Activated CD4-positive, alpha-beta T cell treated with anti-CD3 and anti-CD28 coated beads for 4 hours (primary cell): ENCODE measurements at regions not wholly inside any gene's neighbourhood (a gene's known extent, or its start where the extent isn't known, plus 50 kb on each side); places are given as distances from the start of the nearest gene placed in this dataset.

ENCODE experiments used
- DNase-seq, 2 donors: peaks; one replicate each; pipeline ENCODE4 v3.0.0-alpha.2; 2020

GRCh38 chr2:144593803-144594202 lies 73.9 kb upstream of the ZEB2 start:
- DNase-seq: no peak

GRCh38 chr2:144592500-144593256 lies 72.8 kb upstream of the ZEB2 start:
- DNase-seq: no peak

- no peak for DNase-seq
Observed at GRCh38 chr2:144587306-144587705, 67.4 kb upstream of the ZEB2 start.

GRCh38 chr2:144586476-144586875 lies 66.6 kb upstream of the ZEB2 start:
- DNase-seq: no peak

DNA sequence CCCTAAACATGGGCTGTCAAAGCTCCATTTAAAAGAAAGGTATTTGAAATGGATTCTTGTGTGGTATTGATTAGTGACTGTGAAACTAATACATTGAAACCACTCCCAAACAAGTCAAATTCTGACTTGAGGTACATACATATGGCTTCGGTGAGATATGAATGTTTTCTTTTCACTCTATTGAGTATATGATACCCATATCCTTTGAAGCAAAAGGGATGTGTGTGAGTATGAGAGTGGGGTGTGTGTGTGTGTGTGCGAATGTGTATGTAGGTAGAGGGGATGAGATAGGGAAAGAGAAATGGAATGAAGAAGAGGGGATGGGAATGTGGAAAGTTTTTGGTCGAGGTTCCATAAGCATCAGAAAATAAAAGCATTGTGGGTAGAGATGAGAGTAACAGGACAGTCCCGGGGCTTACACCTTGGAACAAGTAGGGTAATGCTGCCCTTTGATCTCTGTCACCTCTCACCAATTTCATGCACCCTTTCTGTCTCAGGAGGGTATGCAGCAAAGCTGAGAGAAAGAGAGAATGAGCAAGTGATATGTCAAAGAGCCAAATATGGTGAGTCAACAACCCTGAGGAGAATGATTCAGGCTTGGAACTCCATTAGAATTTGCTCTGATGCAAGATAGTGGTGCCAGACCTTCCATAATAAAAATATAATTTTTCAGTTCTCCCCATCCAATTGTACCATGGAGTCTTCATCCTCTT lies 64.0 kb upstream of the ZEB2 start:
- no peak for DNase-seq

DNA sequence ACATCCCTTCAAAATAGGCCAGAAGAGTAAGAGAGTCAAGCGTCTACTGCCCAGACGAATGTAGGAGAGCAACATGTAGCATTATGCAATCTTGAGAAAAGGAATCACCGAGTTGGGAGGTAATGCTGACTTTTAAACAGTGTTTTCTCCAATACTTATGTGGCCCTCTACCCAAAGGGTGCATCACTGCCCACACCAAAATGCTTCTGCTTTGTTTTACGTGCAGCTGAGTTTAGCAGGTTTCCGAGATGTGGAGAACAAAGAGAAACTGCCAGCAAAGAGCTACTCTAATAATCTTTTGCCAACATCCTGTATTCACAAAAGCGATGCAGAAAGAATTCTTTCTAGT lies 63.4 kb upstream of the ZEB2 start:
- DNase-seq: no peak

DNA sequence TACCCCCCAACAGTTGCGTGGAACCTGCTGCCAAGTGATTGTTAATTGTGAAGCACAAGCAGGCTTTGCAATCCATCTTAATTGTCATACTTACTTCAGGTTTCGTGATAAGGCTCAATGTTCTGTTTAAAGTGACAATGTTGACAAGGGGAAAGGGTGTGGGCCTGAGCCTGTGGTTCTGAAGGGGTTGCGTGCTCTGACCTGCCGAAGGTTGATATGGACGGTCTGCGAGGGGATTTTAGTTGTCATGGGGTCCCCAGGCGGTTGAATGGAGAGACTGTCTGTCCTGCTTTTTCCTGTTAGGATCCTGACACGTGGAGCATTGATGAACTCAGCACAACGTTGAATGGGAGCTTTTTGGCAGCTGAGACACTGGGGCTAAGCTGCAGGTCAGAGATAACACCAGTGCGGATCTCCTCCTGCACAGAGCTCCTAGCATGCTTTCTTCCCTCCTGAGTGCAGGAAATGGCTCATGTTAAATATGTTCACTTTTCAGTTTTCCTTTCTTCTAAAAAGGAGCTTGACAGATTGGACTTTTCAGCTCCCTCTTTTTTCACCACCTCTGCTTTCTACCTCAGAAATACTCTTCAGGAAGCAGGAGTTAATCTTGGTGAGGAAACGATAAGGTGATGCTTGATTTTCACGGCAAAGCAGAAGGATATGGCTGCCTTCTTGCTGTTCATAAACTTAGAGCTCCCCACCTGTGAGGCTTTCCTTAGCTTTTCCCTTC lies 62.9 kb upstream of the ZEB2 start:
- no peak for DNase-seq

DNA sequence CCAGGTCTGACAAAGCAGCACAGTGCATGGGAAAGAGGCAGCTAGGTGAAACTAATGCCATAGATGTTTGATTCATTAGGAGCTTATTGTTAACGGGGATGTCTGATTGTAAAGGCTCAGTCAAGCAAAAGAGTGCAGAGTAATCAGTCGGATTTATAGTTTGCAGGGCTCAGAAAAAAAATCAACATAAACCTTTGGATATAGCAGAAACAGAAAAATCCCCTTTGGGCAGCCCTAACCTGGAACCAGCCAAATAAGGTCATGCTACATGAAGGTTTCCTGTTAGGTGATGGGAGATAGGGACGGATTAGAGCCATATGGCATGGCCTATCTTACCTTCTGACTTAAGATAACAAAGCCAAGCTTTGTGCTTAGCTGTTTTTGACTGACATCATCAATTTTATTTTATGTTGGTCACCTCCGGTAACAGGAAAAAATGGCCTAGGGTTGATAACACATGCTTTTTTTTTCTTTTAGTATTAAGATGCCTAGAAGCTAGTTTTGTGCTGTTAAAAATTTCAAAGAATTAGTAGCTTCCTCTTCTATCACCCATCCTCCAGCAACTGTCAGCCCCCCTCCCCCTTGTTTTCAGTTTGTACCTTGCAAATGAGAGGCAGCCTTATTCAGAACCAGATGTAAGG lies 60.7 kb upstream of the ZEB2 start:
- DNase-seq: no peak

GRCh38 chr2:144579556-144579955 lies 59.6 kb upstream of the ZEB2 start:
- DNase-seq: no peak

- no peak for DNase-seq
Observed at GRCh38 chr2:144578099-144578498, 58.2 kb upstream of the ZEB2 start.

DNA sequence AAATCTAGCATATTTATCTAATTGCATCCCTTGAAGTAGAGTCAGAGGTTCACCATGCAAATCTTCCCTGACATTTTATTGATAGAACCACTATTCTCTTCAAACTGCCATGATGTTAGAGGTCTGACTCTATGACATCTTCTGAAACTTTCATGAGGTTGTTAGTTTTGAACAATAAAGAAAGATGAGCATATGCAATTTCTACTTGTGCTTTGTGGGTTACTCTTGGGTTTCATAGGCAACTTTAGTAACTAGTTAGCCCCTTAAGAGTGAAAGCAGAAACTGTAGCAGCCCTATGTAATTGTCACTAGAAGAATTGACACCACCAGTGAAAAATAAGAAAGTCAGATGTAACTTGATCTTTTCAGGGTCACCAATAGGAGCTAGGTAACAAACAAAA lies 53.1 kb upstream of the ZEB2 start:
- DNase-seq: no peak

- no peak for DNase-seq
Observed at GRCh38 chr2:144571770-144572169, 51.9 kb upstream of the ZEB2 start.

DNA sequence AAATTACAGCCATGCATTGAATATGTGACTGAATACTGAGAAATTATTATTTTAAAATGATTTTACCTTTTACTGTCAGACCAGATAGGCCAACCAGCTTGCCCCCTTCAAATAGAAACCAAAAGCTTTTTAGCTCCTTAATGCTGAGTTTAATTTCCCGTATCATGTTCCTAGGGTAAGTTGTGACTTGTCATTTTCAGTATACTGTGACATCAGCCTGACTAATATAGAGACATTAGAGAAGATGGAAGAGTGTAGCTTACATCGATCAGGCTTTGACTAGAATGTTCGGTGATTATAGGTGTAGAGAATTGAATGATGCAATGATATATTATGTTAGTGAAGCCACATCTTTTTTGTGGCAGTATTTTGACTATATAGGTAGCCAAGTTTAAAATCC lies 50.6 kb upstream of the ZEB2 start:
- no peak for DNase-seq
